H9 (cell line): ENCODE measurements at regions not wholly inside any gene's neighbourhood (a gene's known extent, or its start where the extent isn't known, plus 50 kb on each side); places are given as distances from the start of the nearest gene placed in this dataset.

Source experiments
- DNase-seq: peaks from one replicate; pipeline ENCODE4 v3.0.0-alpha.2; 2017
- H2AFZ ChIP-seq: one replicate; pipeline ENCODE4 v1.6.1; 2013; ENCODE audit warnings: mild to moderate bottlenecking, low read length, control low read depth, moderate library complexity
- H2AK5ac ChIP-seq: 2 replicates; pipeline ENCODE4 v1.6.1; 2013; ENCODE audit warnings: low read length, control low read depth, mixed read lengths; ENCODE audit not compliant: insufficient read length
- H2BK120ac ChIP-seq: one replicate; pipeline ENCODE4 v1.6.1; 2013; ENCODE audit warnings: low read depth, mild to moderate bottlenecking, low read length, control low read depth, inconsistent platforms; ENCODE audit not compliant: poor library complexity, severe bottlenecking
- H2BK12ac ChIP-seq: 2 replicates; pipeline ENCODE4 v1.6.1; 2013; ENCODE audit warnings: low read length, control low read depth, mixed read lengths, low read depth; ENCODE audit not compliant: insufficient read length
- H2BK15ac ChIP-seq: 2 replicates; pipeline ENCODE4 v1.6.1; 2013; ENCODE audit warnings: low read depth, low read length, control low read depth
- H2BK20ac ChIP-seq: one replicate; pipeline ENCODE4 v1.6.1; 2013; ENCODE audit warnings: low read depth, mild to moderate bottlenecking, low read length, control low read depth, inconsistent platforms; ENCODE audit not compliant: poor library complexity, severe bottlenecking
- H2BK5ac ChIP-seq: 2 replicates; pipeline ENCODE4 v1.6.1; 2013; ENCODE audit warnings: low read length, control low read depth, mixed read lengths; ENCODE audit not compliant: insufficient read length
- H3K14ac ChIP-seq: 2 replicates; pipeline ENCODE4 v1.6.1; 2013; ENCODE audit warnings: low read length, control low read depth; ENCODE audit not compliant: insufficient read depth
- H3K18ac ChIP-seq: 2 replicates; pipeline ENCODE4 v1.6.1; 2013; ENCODE audit warnings: low read depth, mild to moderate bottlenecking, mixed read lengths, low read length, control low read depth; ENCODE audit not compliant: insufficient read length
- H3K23ac ChIP-seq: 2 replicates; pipeline ENCODE4 v1.6.1; 2013; ENCODE audit warnings: low read length, control low read depth, mixed read lengths, low read depth; ENCODE audit not compliant: insufficient read length
- H3K23me2 ChIP-seq: 2 replicates; pipeline ENCODE4 v1.6.1; 2013; ENCODE audit warnings: low read depth, mild to moderate bottlenecking, mixed read lengths, low read length, control low read depth; ENCODE audit not compliant: insufficient read length, poor library complexity, severe bottlenecking
- H3K27ac ChIP-seq: 2 replicates; pipeline ENCODE4 v1.5.1; 2013; ENCODE audit warnings: low read length, control low read depth, mixed read lengths, low read depth; ENCODE audit not compliant: insufficient read length
- H3K27me3 ChIP-seq: 2 replicates; pipeline ENCODE4 v1.6.1; 2013; ENCODE audit warnings: low read length, control low read depth, inconsistent platforms; ENCODE audit not compliant: insufficient read depth
- H3K4ac ChIP-seq: 2 replicates; pipeline ENCODE4 v1.6.1; 2013; ENCODE audit warnings: low read depth, mild to moderate bottlenecking, control low read depth, inconsistent platforms, low read length, moderate library complexity
- H3K4me1 ChIP-seq: 2 replicates; pipeline ENCODE4 v1.6.1; 2013; ENCODE audit warnings: low read length, control low read depth, inconsistent platforms; ENCODE audit not compliant: insufficient read depth
- H3K4me2 ChIP-seq: 2 replicates; pipeline ENCODE4 v1.6.1; 2013; ENCODE audit warnings: low read length, control low read depth, mixed read lengths; ENCODE audit not compliant: insufficient read length, insufficient read depth
- H3K56ac ChIP-seq: 2 replicates; pipeline ENCODE4 v1.6.1; 2013; ENCODE audit warnings: low read depth, mild to moderate bottlenecking, mixed read lengths, low read length, control low read depth; ENCODE audit not compliant: insufficient read length
- H3K79me1 ChIP-seq: 2 replicates; pipeline ENCODE4 v1.6.1; 2013; ENCODE audit warnings: low read depth, mild to moderate bottlenecking, moderate library complexity, low read length, control low read depth, inconsistent platforms; ENCODE audit not compliant: insufficient read depth, poor library complexity, severe bottlenecking
- H3K79me2 ChIP-seq: 2 replicates; pipeline ENCODE4 v1.6.1; 2013; ENCODE audit warnings: low read length, control low read depth, inconsistent platforms; ENCODE audit not compliant: insufficient read depth
- H3K9ac ChIP-seq: 2 replicates; pipeline ENCODE4 v1.6.1; 2013; ENCODE audit warnings: low read length, control low read depth, mixed read lengths; ENCODE audit not compliant: insufficient read length; ENCODE audit errors: extremely low read depth
- H3K9me3 ChIP-seq: one replicate; pipeline ENCODE4 v1.6.1; 2013; ENCODE audit warnings: low read depth, low read length, inconsistent platforms; ENCODE audit not compliant: control insufficient read depth
- H3T11ph ChIP-seq: one replicate; pipeline ENCODE4 v1.6.1; 2013; ENCODE audit warnings: mild to moderate bottlenecking, low read length, control low read depth, inconsistent platforms
- H4K20me1 ChIP-seq: one replicate; pipeline ENCODE4 v1.6.1; 2013; ENCODE audit not compliant: control insufficient read depth, insufficient read length, insufficient read depth
- H4K5ac ChIP-seq: 2 replicates; pipeline ENCODE4 v1.6.1; 2013; ENCODE audit warnings: low read depth, mild to moderate bottlenecking, mixed read lengths, low read length, control low read depth; ENCODE audit not compliant: insufficient read length
- H4K8ac ChIP-seq: replicated peaks from 2 replicates; pipeline ENCODE4 v1.6.1; 2013; ENCODE audit warnings: low read length, control low read depth, mixed read lengths, low read depth; ENCODE audit not compliant: insufficient read length
- H4K91ac ChIP-seq: 2 replicates; pipeline ENCODE4 v1.6.1; 2013; ENCODE audit warnings: low read depth, mild to moderate bottlenecking, moderate library complexity, mixed read lengths, low read length, control low read depth; ENCODE audit not compliant: insufficient read length
- H3K27ac Mint-ChIP-seq, 3 experiments: 2 replicates in 2 of 3; 3 replicates in 1 of 3; pipeline ENCODE4 v1.8.0; 2020 to 2021; ENCODE audit warnings: mixed read lengths in 3 of 3, mild to moderate bottlenecking in 1 of 3, moderate library complexity in 1 of 3
- H3K27me3 Mint-ChIP-seq: 2 replicates; pipeline ENCODE4 v1.8.0; 2021; ENCODE audit warnings: low read depth, mild to moderate bottlenecking, moderate library complexity, mixed read lengths
- H3K36me3 Mint-ChIP-seq, 3 experiments: 2 replicates in 2 of 3; 3 replicates in 1 of 3; pipeline ENCODE4 v1.8.0; 2020 to 2021; ENCODE audit warnings: low read depth in 3 of 3, mixed read lengths in 3 of 3; ENCODE audit not compliant: insufficient read depth in 1 of 3
- H3K4me1 Mint-ChIP-seq, 2 experiments: 2 replicates each; pipeline ENCODE4 v1.8.0; 2020; ENCODE audit warnings: mixed read lengths in 2 of 2
- H3K4me3 Mint-ChIP-seq, 2 experiments: 2 replicates in 1 of 2; 3 replicates in 1 of 2; pipeline ENCODE4 v1.8.0; 2020 to 2021; ENCODE audit warnings: mild to moderate bottlenecking in 2 of 2, mixed read lengths in 2 of 2, moderate library complexity in 1 of 2
- H3K9me3 Mint-ChIP-seq, 2 experiments: 2 replicates in 1 of 2; 3 replicates in 1 of 2; pipeline ENCODE4 v1.8.0; 2020; ENCODE audit warnings: mild to moderate bottlenecking in 2 of 2, mixed read lengths in 2 of 2, moderate library complexity in 1 of 2
- WGBS: extraction: QIAGEN DNeasy Blood & Tissue Kit; methylation state at CpG from one replicate; pipeline ENCODE4 v1.1.7; 2013; ENCODE audit warnings: missing lambda C conversion rate, low lambda C conversion rate, mixed read lengths; ENCODE audit not compliant: insufficient read length; ENCODE audit errors: extremely low coverage; 5-methylcytosine and 5-hydroxymethylcytosine counted together
- TF ChIP-seq, protein P1 (sequence below): fragments of 200-600 bp; sonication (generic); conservative IDR thresholded peaks from 3 replicates; pipeline ENCODE4 v1.8.0; 2021; ENCODE audit warnings: antibody characterized with exemption, mild to moderate bottlenecking

DNA sequence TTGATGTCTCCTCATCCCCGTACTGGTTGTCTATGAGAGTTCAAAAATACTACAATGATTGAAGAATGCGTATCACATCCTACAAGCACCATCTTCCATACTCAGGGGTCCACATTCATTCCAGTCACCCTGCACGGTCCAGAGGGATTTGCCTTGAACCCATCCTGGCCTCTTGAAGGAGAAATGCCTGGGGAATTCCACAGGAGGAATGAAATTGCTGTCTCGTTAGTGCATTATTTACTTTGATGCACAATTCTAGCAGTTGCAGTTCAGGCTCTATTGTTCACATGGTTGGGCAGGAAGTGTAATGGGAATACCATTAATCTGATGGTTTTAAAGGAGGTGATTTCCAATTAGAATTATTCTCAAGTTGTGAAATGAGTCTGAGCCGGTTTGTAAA, 369.1 kb upstream of the XYLT1 start:
- H3K23me2 ChIP-seq: no peaks in the 10 kb centered on the region
- H2BK15ac ChIP-seq: no peak overlapping the region
- H3K56ac ChIP-seq: no peak overlapping the region
- no peak overlapping the region for H2BK120ac ChIP-seq
- WGBS: no CpG with 5 or more reads among the region's 5 CpGs
- H3K9me3 ChIP-seq: no peaks in the 10 kb centered on the region
- peaks cover 6% of the 10 kb centered on the region for H3K4me1 ChIP-seq
- 0 out of 2 replicates have a peak, but pooled peaks cover under 1% of the 10 kb centered on the region for H3K27me3 Mint-ChIP-seq
- H3K79me1 ChIP-seq: no peaks in the 10 kb centered on the region
- no peak overlapping the region for H2AK5ac ChIP-seq
- H3K4me3 Mint-ChIP-seq: no peak overlapping the region
- H2BK12ac ChIP-seq: no peak overlapping the region
- no peak overlapping the region for H3K18ac ChIP-seq
- DNase-seq: no peak
- H4K5ac ChIP-seq: no peak overlapping the region
- H2AFZ ChIP-seq: no peak overlapping the region
- H3K4me1 Mint-ChIP-seq: peaks cover 25 to 26% of the 10 kb centered on the region in 2 experiments
- H4K20me1 ChIP-seq: no peaks in the 10 kb centered on the region
- H3K79me2 ChIP-seq: no peaks in the 10 kb centered on the region
- H3K36me3 Mint-ChIP-seq: no peaks in the 10 kb centered on the region
- no peak overlapping the region for H3T11ph ChIP-seq
- no peak overlapping the region for H3K27ac ChIP-seq
- H3K14ac ChIP-seq: no peak overlapping the region
- no peak overlapping the region for H3K23ac ChIP-seq
- no peak overlapping the region for H3K4ac ChIP-seq
- no peaks in the 10 kb centered on the region for H3K9me3 Mint-ChIP-seq
- no peak overlapping the region for H2BK20ac ChIP-seq
- H3K4me2 ChIP-seq: no peak overlapping the region
- no peak overlapping the region for H4K91ac ChIP-seq
- no peak overlapping the region for H3K9ac ChIP-seq
- no peaks in the 10 kb centered on the region for H3K27me3 ChIP-seq
- no peak overlapping the region for H4K8ac ChIP-seq
- H2BK5ac ChIP-seq: no peak overlapping the region
- no peak overlapping the region; a peak in 1 of 7 replicates for H3K27ac Mint-ChIP-seq
- TF ChIP-seq, protein P1, sequence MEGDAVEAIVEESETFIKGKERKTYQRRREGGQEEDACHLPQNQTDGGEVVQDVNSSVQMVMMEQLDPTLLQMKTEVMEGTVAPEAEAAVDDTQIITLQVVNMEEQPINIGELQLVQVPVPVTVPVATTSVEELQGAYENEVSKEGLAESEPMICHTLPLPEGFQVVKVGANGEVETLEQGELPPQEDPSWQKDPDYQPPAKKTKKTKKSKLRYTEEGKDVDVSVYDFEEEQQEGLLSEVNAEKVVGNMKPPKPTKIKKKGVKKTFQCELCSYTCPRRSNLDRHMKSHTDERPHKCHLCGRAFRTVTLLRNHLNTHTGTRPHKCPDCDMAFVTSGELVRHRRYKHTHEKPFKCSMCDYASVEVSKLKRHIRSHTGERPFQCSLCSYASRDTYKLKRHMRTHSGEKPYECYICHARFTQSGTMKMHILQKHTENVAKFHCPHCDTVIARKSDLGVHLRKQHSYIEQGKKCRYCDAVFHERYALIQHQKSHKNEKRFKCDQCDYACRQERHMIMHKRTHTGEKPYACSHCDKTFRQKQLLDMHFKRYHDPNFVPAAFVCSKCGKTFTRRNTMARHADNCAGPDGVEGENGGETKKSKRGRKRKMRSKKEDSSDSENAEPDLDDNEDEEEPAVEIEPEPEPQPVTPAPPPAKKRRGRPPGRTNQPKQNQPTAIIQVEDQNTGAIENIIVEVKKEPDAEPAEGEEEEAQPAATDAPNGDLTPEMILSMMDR: no peak
